ENCODE measurements at regions not wholly inside any gene's neighbourhood (a gene's known extent, or its start where the extent isn't known, plus 50 kb on each side); places are given as distances from the start of the nearest gene placed in this dataset.

DNA sequence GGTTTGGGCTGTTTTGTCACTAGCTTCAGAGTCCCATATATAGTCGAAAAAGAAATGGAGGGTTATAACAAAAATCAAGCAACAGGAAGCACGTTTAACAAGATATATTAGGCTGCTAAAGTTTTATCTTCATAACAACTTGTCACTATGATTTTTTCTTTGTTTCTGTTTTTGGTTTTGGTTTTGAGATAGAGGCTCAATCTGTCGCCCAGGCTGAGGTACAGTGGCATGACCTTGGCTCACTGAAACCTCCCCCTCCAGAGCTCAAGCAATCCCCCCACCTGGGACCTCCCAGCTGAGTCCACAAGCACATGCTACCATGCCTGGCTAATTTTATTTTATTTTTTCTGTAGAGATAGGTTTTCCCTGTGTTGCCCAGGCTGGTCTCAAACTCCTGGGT lies 2664.4 kb downstream of the ARAP2 start:
- DNase-seq (ENCODE audit: low read depth in 2 of 2): no peak

DNA sequence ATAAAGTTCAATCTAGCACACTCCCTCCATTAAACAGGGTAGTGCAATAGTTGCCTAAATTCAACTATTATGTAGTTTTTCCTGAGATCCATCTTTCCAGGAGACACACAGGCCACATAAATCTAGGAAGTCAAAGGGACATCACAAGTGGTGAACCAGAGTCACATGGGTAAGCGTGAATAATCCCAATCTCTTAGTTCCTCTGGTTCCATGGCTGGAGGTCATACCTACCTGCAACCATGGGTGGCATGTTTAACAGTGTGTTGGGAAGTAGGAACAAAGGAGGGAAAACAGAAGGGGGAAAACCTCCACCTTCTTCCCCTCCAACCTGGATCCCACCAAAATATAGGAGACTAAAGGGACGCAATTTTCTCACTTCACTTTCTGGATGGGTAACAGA lies 2651.6 kb downstream of the ARAP2 start:
- no peak for DNase-seq (ENCODE audit: low read depth in 2 of 2)

DNA sequence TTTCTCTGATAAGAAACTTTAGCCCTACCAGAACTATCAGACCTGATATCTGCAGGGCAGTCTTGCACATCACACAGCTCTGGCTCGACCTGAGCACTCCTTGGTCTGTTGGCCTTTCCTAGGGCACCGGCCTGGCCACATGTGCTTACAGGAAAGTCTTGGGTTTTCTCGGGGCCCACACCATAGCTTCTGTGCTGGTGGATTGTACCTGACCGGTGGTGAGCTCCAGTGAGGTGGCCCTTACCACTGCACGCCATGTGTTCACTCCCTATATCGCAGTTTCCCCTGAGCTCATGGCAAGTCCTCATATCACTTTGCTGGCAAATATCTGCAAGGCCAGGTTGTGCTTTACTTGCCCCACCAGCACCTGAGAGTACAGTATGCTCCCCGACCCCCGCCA lies 2637.4 kb downstream of the ARAP2 start:
- no peak for DNase-seq (ENCODE audit: low read depth in 2 of 2)

DNA sequence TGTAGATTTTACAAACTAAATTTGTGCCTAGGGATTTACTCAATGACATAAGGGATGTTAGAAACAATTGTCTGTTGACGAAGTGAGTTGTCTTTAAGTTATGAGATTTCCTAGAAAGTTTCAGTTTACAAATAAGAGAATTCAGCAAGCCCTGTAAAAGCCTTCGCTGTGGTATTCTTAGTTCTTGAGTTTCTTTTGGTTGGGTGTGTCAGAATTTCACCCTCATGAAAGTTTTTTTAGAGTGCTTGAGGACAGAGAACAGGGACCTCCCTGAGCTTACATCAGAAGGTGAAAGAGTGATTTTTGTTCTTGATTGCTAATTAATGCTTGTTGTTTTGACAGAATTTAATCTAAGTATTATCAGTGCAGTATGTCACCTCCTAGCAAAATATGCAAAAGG lies 2628.2 kb downstream of the ARAP2 start:
- DNase-seq (ENCODE audit: low read depth in 2 of 2): no peak

DNA sequence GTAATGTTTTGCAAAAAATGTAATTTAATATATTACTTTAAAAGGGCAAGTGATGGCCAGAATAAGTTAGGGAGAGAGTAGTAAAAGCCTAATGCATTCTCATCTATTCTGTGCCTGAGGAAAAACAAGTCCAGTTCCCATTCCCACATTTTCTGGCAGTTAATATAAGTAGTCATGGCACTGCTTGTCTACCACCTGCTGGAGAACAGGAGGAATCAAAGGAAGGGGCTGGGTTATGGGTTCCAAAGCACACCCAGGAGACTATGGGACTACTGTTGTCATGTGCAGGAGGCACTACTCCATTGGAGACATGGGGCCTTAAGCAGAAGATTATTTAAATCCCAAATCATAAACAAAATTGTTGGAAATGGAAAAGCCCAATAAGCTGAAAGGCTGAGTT lies 2618.6 kb downstream of the ARAP2 start:
- DNase-seq (ENCODE audit: low read depth in 2 of 2): no peak

DNA sequence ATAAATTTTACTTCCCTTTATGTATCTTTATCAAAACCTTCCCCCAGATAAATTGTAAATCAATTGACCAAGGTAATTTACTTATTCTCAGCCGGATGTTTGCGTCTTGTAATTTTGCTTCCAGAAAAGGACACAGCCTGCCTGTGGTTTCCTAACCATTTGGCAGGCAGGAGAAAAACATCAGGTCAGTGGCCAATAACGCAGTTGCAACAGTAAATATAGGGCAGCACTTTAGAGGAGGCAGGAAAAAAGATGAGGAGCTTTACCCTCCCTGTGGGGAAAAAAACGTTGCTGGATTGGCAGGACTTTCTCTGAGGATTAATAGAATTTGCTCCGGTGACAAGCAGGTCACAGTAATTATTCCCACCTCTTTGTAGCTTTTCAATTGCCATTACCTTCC lies 2618.1 kb downstream of the ARAP2 start:
- DNase-seq (ENCODE audit: low read depth in 2 of 2): no peak

DNA sequence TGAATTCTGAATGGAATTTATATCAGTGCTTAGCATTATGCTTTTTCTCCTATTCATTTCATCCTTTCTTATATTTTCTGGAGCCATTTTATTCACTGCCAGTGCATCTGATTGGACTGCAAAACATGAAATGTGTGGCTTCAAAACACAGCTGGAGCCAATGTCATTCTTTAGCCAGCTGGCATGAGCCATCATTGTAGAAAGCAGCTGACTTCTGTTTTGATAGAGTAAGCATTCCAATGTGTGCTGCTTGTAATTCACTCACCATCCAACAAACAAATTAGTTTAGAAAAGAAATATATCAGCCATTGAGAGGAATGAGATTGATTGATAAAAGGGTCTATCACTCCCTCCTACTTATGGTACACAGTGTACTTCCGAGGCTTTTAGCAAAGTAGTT lies 2616.0 kb downstream of the ARAP2 start:
- no peak for DNase-seq (ENCODE audit: low read depth in 2 of 2)

DNA sequence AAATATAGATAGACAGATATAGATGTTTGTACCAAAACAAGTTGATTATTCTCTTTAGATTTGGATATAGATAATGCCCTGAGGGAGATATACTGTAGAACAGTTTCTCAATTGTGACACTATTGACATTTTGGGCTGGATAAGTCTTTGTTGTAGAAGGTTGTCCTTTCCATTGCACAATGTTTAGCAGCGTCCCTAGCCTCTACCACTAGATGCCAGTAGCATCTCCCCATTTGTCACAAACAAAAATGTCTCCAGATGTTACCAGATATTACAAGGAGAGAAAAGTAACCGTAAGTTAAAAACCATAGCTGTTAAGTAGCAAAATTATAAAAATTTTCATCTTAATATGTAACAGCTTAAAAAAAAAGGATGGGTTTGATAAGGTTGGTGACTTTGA lies 2595.3 kb downstream of the ARAP2 start:
- peak; percentile 19 to 20 for DNase-seq (ENCODE audit: low read depth in 2 of 2)

DNA sequence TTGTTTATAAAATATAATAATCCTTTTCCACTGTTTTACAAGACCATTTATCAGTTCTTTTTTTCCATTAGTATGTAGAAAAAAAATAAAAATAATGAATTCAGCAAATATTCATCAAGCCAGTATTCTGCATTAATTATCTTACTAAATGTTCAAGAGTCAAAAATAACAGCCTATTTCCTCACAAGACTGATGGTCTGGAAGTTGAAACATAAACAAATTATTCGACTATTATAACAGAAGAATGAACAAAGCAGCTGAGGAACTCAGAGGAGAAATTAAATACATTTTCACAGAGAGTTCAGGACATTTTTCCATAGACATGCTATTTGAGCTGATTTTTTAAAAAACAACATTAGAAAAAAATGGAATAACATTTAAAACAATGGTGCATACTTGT lies 2594.8 kb downstream of the ARAP2 start:
- no peak for DNase-seq (ENCODE audit: low read depth in 2 of 2)

DNA sequence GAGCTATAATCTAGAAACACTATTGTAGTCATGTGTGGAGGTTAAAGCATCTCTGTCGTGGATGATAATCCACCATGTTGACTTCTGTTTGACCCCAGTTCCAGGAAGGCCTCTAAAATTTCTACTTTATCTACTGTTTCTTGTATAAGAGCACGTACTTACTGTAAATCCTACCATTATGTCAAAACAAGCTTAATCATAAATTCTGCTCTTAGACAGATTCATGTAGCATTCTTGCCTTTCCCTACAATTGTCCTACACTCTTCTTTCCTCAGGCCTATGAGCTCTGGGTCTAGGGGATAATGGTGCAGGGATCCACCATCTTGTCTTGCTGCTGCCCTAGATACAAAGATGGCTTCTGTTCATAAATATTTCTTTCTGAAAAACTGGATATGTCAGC lies 2594.3 kb downstream of the ARAP2 start:
- no peak for DNase-seq (ENCODE audit: low read depth in 2 of 2)

DNA sequence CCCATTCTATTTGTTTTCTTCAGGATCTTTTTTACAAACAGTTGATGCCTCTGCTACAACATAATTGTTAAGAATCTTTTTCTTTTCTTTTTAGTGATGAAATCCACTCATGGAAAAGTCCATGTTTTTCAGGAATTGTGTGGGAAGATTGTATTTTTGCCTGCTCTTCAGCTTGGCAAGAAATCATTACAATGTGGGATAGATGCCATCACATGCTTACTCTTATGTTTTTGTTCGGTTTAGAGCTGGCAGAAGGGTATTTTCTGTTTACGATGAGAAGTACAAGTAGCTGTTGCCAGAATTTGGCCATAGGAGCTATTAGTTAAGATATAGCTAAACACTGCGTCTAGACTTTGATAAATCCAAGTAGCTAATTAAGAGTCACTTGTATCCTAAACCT lies 2585.3 kb downstream of the ARAP2 start:
- no peak for DNase-seq (ENCODE audit: low read depth in 2 of 2)

DNA sequence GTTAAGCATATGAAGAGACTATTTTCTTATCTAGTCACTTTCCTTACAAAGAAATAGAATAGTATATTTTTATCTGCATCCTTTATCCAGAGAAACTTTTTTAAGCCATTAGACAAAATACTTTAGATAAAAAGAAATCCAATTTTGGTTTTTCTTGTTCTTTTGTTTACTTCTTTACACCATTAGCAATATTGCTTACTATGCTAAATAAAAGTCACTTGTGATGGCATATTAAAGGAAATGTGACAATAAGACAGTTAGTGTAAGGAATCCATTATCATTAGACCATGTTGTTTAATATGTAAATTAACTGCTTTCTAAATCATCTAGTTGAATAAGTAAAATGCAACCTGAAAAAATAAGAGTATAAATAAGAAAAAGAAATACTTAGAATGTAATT lies 2582.7 kb downstream of the ARAP2 start:
- no peak for DNase-seq (ENCODE audit: low read depth in 2 of 2)

DNA sequence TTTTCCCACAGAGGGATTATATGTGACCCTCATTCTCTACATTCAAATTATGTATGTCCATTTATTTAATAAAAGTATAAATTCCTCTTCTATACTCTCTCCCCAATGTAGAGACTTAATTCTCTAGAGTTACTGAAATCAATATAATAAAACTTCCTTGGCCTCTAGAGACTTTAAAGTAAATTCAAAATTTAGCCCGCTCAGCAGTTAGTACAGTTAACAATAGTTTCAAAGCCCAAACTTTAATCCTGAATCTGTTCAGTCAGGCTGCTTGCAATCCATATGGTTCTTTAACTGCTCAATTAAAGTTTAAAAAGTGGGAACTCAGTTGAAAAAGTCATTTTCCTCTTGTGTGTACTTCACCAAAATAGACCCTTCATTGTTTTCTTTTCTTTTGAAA lies 2558.4 kb downstream of the ARAP2 start:
- no peak for DNase-seq (ENCODE audit: low read depth in 2 of 2)

DNA sequence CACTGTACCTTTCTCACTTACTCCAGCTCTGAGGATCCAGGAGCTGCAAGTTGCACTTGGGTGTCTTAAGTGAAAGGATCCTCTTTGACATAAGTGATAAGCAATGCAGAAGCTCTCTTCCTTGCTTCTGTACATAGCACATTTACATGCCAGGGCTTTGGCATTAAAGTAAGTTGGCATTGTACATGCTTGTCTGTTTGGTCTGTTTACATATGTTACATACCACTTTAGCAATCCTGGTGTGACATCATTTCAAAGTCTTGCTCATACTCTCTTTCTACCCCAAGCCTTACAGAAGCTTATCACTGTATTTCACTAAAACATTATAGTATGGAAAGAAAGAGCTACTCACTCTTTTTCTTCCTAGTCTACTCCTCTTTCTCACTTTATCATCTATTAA lies 2548.3 kb downstream of the ARAP2 start:
- DNase-seq (ENCODE audit: low read depth in 2 of 2): no peak

DNA sequence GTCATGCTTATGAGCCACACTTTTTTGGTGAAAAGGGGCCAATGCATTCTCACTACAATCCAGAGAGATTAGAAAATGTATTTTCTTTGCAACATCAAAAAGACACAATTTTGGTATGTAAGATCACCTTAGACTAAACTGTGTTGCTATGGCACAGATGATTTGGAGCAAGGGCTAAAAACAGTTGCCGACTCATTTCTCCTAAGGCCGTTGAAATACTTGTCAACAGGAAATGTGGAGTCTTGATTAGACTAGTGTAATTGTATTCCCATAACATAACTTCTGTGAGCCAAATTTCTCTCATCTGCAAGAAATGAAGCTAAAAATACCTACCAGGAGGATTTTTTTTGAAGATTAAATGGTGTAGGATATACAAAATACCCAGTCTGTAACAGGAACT lies 2547.7 kb downstream of the ARAP2 start:
- no peak for DNase-seq (ENCODE audit: low read depth in 2 of 2)

DNA sequence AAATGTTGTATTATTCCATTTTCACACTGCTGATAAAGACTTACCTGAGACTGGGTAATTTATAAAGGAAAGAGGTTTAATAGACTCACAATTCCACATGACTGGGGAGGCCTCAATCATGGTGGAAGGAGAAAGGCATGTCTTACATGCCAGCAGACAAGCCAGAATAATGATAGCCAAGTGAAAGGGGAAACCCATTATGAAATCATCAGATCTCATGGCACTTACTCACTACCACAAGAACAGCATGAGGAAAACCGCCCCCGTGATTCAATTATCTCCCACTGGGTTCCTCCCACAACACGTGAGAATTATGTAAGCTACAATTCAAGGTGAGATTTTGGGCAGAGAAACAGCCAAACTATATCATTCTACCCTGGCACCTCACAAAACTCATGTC lies 2535.1 kb downstream of the ARAP2 start:
- DNase-seq (ENCODE audit: low read depth in 2 of 2): no peak

DNA sequence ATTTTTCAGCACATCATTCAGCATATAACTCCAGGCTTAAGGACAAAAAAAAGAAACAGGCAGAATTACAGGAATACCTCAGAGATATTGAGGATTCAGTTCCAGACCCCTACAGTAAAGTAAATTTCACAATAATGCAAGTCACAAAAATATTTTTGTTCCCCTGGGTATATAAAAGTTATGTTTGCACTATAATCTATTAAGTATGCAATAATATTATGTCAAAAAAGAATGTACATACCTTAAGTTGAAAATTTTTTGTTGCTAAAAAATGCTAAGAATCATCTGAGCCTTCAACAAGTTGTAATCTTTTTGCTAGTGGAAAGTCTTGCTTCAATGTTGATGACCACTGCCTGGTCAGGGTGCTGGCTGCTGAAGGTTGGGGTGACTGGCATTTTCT lies 2532.5 kb downstream of the ARAP2 start:
- peak in 1 of 2 experiments; percentile 24 for DNase-seq (ENCODE audit: low read depth in 2 of 2)

DNA sequence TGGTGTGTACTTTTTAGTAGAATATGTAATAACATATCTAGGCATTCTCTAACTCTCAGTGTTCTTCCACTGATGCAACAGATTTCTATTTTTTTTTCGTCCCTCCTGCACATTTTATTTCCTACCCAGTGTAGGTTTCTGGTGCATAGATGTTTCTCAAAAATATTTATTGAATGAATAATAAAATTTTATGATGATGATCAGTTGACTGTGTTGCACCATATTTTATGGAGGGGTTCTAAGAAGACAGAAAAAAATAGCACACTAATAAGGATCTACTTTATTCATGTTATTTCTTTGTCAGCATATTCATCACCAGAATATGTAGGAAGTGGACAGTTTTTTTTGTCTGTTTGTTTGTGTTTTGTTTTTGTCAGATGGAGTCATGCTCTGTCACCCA lies 2529.3 kb downstream of the ARAP2 start:
- DNase-seq (ENCODE audit: low read depth in 2 of 2): no peak

DNA sequence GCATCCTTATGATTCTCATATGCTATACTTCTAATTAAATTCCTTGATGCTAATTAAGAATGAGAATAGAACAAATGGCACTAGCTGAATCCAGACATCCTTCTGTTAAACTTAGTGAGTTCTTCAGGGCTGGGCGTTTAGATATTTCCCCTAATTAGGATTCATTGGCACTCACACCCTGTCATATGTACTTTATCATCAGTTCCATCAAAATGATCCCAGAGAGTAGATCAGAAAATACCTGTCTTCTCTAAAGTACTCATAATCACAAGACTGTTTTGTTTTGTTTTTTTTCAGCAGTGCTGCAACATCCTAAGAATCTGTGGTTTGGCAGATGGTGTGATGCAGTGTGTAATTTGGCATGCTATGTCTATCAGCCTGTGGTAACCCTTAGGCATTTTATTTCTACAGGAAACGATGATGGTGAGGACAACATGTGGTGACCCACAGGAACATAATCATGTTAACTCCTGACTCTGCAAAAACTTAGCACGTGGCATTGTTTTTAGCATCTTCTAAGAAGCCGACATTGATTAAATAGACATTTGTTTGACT lies 2528.4 kb downstream of the ARAP2 start:
- DNase-seq (ENCODE audit: low read depth in 2 of 2): peak; percentile 69 to 78

DNA sequence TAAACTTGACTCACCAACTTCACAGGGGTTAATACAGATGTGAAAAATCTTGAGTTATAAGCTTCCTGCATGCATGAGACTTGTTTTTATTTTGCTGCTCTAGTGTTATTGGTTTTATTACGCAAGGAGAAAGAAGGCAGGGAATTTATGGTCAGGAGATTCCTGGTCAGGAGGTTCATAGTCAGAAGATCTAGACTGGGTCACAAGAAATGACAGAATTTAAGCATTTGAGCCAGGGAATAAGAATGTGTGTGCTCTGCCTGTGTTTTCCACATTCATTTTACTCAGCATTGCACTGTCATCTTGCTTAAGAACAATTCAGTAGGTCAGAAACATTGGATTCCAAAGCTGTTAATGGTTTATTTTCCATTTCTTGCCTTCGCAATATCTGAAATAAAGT lies 2522.1 kb downstream of the ARAP2 start:
- DNase-seq (ENCODE audit: low read depth in 2 of 2): no peak

DNA sequence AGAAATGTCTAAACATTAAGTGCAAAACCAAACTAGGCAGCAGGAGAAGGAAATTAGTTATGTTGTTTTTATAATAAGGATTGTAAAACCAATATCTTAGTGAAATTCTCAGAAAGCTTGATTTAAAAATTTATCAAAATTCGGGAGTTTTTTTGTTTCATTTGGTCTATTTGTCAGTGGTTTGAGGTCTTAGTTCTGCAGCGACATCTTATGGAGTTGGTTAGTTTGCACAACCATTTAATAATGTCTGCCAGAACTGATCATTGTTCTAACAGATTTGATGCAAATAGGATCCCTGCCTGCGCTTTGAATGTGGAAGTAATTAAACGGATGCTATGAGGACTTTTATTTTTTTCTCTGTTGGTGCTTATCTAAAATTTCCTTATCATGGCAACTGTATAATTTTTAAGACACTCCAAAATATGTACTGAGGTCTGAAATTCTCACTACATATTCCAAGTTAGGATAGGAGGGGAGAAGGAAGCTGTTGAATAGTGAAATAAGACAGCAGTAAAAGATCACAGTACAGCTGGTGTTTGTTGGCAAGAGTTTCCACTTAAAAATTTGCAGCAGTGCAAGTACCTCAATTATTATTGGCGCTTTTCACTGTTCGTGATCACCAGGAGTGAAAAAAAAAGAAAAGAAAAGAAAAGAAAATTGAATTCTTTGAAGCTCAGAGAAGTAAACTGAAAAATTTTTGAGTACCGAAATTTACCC lies 2521.4 kb downstream of the ARAP2 start:
- no peak for DNase-seq (ENCODE audit: low read depth in 2 of 2)

DNA sequence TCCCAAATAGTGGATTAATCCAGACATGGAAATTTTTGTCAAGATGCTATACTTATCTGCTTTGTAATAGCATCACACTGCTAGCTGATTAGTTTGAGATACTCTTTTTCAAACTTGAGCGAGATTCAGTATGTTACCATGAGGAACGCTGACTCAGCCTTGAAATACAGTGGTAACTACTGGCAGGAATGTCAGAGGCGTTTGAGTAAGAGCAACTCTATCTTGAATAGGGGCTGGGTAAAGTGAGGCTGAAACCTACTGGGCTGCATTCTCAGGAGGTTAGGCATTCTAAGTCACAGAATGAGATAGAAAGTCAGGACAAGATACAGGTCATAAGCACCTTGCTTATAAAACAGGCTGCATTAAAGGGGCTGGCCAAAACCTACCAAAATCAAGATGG lies 2519.6 kb downstream of the ARAP2 start:
- no peak for DNase-seq (ENCODE audit: low read depth in 2 of 2)

DNA sequence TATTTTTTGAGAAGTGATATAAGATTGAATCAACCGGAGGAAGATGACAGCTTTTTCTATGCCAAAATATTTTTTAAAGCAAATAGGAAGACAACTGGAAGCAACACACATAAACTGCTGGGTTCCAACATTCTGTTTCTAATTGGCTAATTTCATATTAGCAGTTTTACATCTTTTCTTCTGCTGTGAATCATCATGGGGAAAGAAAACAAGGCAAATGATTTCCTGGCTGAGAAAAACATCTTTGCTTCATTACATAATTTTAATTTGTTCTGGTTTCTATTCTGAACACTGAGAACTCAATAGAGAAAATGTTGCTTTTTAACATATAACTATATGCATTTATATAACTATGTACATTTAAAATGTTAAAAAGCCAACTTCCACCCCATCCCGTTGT lies 2518.5 kb downstream of the ARAP2 start:
- DNase-seq (ENCODE audit: low read depth in 2 of 2): no peak

DNA sequence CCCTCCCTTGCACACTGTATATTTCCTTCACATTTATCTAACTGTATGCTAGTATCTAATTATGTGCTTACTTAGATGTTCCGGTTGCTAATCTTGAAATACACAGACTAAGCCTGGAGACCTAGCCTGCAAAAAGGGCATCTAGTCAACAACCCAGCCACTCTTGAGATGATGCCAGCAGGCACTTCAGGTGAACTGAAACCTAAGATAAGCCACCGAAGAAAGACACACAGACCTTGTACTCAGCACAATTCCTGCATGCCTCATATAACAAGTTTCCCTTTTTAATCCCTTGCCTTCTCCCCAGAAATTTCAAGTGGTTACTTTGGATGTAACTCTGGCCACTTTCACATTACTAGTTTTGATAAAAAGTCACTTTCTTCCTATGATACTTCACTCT lies 2506.6 kb downstream of the ARAP2 start:
- DNase-seq (ENCODE audit: low read depth in 2 of 2): no peak

All from fibroblast of skin of left biceps (primary cell).